Forelimb muscle (tissue), 1 donor: ENCODE measurements at regions not wholly inside any gene's neighbourhood (a gene's known extent, or its start where the extent isn't known, plus 50 kb on each side); places are given as distances from the start of the nearest gene placed in this dataset.

Experiments used
- DNase-seq: peaks from one replicate; pipeline ENCODE4 v3.0.0-alpha.2; 2013; ENCODE audit warnings: low read depth

- DNase-seq, result no peak
These were observed 68.3 kb upstream of the CRHR1 start for GRCh38 chr17:45715787-45716186.

- no peak for DNase-seq
These were observed 65.3 kb upstream of the CRHR1 start for GRCh38 chr17:45718791-45719190.

- no peak for DNase-seq
These were observed 64.6 kb upstream of the CRHR1 start for GRCh38 chr17:45719335-45720071.

- DNase-seq, result no peak
These were observed 63.7 kb upstream of the CRHR1 start for GRCh38 chr17:45720386-45720785.

GRCh38 chr17:45722161-45722560 lies 62.0 kb upstream of the CRHR1 start:
- no peak for DNase-seq

- DNase-seq, result no peak
These were observed 54.7 kb upstream of the CRHR1 start for GRCh38 chr17:45729294-45729907.

GRCh38 chr17:45730192-45730591 lies 53.9 kb upstream of the CRHR1 start:
- no peak for DNase-seq

GRCh38 chr17:45731459-45731858 lies 52.7 kb upstream of the CRHR1 start:
- DNase-seq, result no peak

GRCh38 chr17:45732926-45733505 lies 51.1 kb upstream of the CRHR1 start:
- DNase-seq, result no peak

- no peak for DNase-seq
These were observed 50.3 kb upstream of the CRHR1 start for GRCh38 chr17:45733781-45734180.
